ENCODE measurements at regions not wholly inside any gene's neighbourhood (a gene's known extent, or its start where the extent isn't known, plus 50 kb on each side); places are given as distances from the start of the nearest gene placed in this dataset.

- Histone ChIP-seq H3K36me3 (ENCODE audit: insufficient read depth, low read depth, low read length) (no peaks in the 10 kb centered on the region), H3K9ac (ENCODE audit: low read depth, low read length) (no peak overlapping the region), H3K4me1 (ENCODE audit: insufficient read depth, low read length) (no peaks in the 10 kb centered on the region), H3K4me3 (ENCODE audit: low read length) (no peak overlapping the region), H3K9me3 (ENCODE audit: insufficient read depth, low read depth, low read length) (no peaks in the 10 kb centered on the region), H3K27ac (ENCODE audit: low read length) (no peak overlapping the region), H3K27me3 (ENCODE audit: insufficient read depth, low read length) (no peaks in the 10 kb centered on the region)
Observed at GRCh38 chr12:59973515-59973914, 377.7 kb downstream of the SLC16A7 start.

GRCh38 chr12:59977779-59978178 lies 381.9 kb downstream of the SLC16A7 start:
- Histone ChIP-seq H3K4me3 (ENCODE audit: low read length) (no peak overlapping the region), H3K4me1 (ENCODE audit: insufficient read depth, low read length) (no peaks in the 10 kb centered on the region), H3K36me3 (ENCODE audit: insufficient read depth, low read depth, low read length) (no peaks in the 10 kb centered on the region), H3K9ac (ENCODE audit: low read depth, low read length) (no peak overlapping the region), H3K9me3 (ENCODE audit: insufficient read depth, low read depth, low read length) (no peaks in the 10 kb centered on the region), H3K27ac (ENCODE audit: low read length) (no peak overlapping the region), H3K27me3 (ENCODE audit: insufficient read depth, low read length) (no peaks in the 10 kb centered on the region)

GRCh38 chr12:59980476-59980875 lies 384.6 kb downstream of the SLC16A7 start:
- H3K27me3 ChIP-seq (ENCODE audit: insufficient read depth, low read length): no peaks in the 10 kb centered on the region
- H3K4me1 ChIP-seq (ENCODE audit: insufficient read depth, low read length): no peaks in the 10 kb centered on the region
- H3K36me3 ChIP-seq (ENCODE audit: insufficient read depth, low read depth, low read length): no peaks in the 10 kb centered on the region
- no peak overlapping the region for H3K9ac ChIP-seq (ENCODE audit: low read depth, low read length)
- H3K4me3 ChIP-seq (ENCODE audit: low read length): no peak overlapping the region
- H3K27ac ChIP-seq (ENCODE audit: low read length): no peak overlapping the region
- H3K9me3 ChIP-seq (ENCODE audit: insufficient read depth, low read depth, low read length): no peaks in the 10 kb centered on the region

- H3K27ac ChIP-seq (ENCODE audit: low read length): no peak overlapping the region
- no peaks in the 10 kb centered on the region for H3K36me3 ChIP-seq (ENCODE audit: insufficient read depth, low read depth, low read length)
- H3K9me3 ChIP-seq (ENCODE audit: insufficient read depth, low read depth, low read length): no peaks in the 10 kb centered on the region
- H3K27me3 ChIP-seq (ENCODE audit: insufficient read depth, low read length): no peaks in the 10 kb centered on the region
- peaks cover 6% of the 10 kb centered on the region; the same call in 1 of the 2 replicates for H3K4me1 ChIP-seq (ENCODE audit: insufficient read depth, low read length)
- no peak overlapping the region for H3K4me3 ChIP-seq (ENCODE audit: low read length)
- no peak overlapping the region for H3K9ac ChIP-seq (ENCODE audit: low read depth, low read length)
Observed at GRCh38 chr12:59999291-59999690, 403.5 kb downstream of the SLC16A7 start.

- no peak overlapping the region for H3K9ac ChIP-seq (ENCODE audit: low read depth, low read length)
- H3K27ac ChIP-seq (ENCODE audit: low read length): no peak overlapping the region
- no peaks in the 10 kb centered on the region; the same call in 1 of the 2 replicates for H3K9me3 ChIP-seq (ENCODE audit: insufficient read depth, low read depth, low read length)
- H3K4me1 ChIP-seq (ENCODE audit: insufficient read depth, low read length): no peaks in the 10 kb centered on the region
- no peaks in the 10 kb centered on the region for H3K27me3 ChIP-seq (ENCODE audit: insufficient read depth, low read length)
- no peak overlapping the region for H3K4me3 ChIP-seq (ENCODE audit: low read length)
- H3K36me3 ChIP-seq (ENCODE audit: insufficient read depth, low read depth, low read length): no peaks in the 10 kb centered on the region
Observed at GRCh38 chr12:60010486-60010885, 414.7 kb downstream of the SLC16A7 start.

- Histone ChIP-seq H3K9me3 (ENCODE audit: insufficient read depth, low read depth, low read length) (no peaks in the 10 kb centered on the region; the same call in 1 of the 2 replicates), H3K9ac (ENCODE audit: low read depth, low read length) (no peak overlapping the region), H3K4me3 (ENCODE audit: low read length) (no peak overlapping the region), H3K27me3 (ENCODE audit: insufficient read depth, low read length) (no peaks in the 10 kb centered on the region), H3K27ac (ENCODE audit: low read length) (no peak overlapping the region), H3K36me3 (ENCODE audit: insufficient read depth, low read depth, low read length) (no peaks in the 10 kb centered on the region), H3K4me1 (ENCODE audit: insufficient read depth, low read length) (no peaks in the 10 kb centered on the region)
Observed at GRCh38 chr12:60012659-60013058, 416.8 kb downstream of the SLC16A7 start.

- Histone ChIP-seq H3K4me1 (ENCODE audit: insufficient read depth, low read length) (no peaks in the 10 kb centered on the region), H3K9me3 (ENCODE audit: insufficient read depth, low read depth, low read length) (no peaks in the 10 kb centered on the region; the same call in 1 of the 2 replicates), H3K27ac (ENCODE audit: low read length) (no peak overlapping the region), H3K36me3 (ENCODE audit: insufficient read depth, low read depth, low read length) (no peaks in the 10 kb centered on the region), H3K4me3 (ENCODE audit: low read length) (no peak overlapping the region), H3K9ac (ENCODE audit: low read depth, low read length) (no peak overlapping the region), H3K27me3 (ENCODE audit: insufficient read depth, low read length) (no peaks in the 10 kb centered on the region)
Observed at GRCh38 chr12:60014436-60014835, 418.6 kb downstream of the SLC16A7 start.

- Histone ChIP-seq H3K36me3 (ENCODE audit: insufficient read depth, low read depth, low read length) (no peaks in the 10 kb centered on the region), H3K9ac (ENCODE audit: low read depth, low read length) (no peak overlapping the region), H3K27ac (ENCODE audit: low read length) (no peak overlapping the region), H3K27me3 (ENCODE audit: insufficient read depth, low read length) (no peaks in the 10 kb centered on the region), H3K4me1 (ENCODE audit: insufficient read depth, low read length) (no peaks in the 10 kb centered on the region), H3K4me3 (ENCODE audit: low read length) (no peak overlapping the region), H3K9me3 (ENCODE audit: insufficient read depth, low read depth, low read length) (no peaks in the 10 kb centered on the region)
Observed at GRCh38 chr12:60020068-60020467, 424.2 kb downstream of the SLC16A7 start.

GRCh38 chr12:60021235-60021634 lies 425.4 kb downstream of the SLC16A7 start:
- Histone ChIP-seq H3K9me3 (ENCODE audit: insufficient read depth, low read depth, low read length) (no peaks in the 10 kb centered on the region), H3K36me3 (ENCODE audit: insufficient read depth, low read depth, low read length) (no peaks in the 10 kb centered on the region), H3K27me3 (ENCODE audit: insufficient read depth, low read length) (no peaks in the 10 kb centered on the region), H3K4me1 (ENCODE audit: insufficient read depth, low read length) (no peaks in the 10 kb centered on the region), H3K27ac (ENCODE audit: low read length) (no peak overlapping the region), H3K4me3 (ENCODE audit: low read length) (no peak overlapping the region), H3K9ac (ENCODE audit: low read depth, low read length) (no peak overlapping the region)

GRCh38 chr12:60027266-60027665 lies 431.4 kb downstream of the SLC16A7 start:
- H3K4me3 ChIP-seq (ENCODE audit: low read length): no peak overlapping the region
- no peak overlapping the region for H3K9ac ChIP-seq (ENCODE audit: low read depth, low read length)
- no peaks in the 10 kb centered on the region for H3K27me3 ChIP-seq (ENCODE audit: insufficient read depth, low read length)
- H3K4me1 ChIP-seq (ENCODE audit: insufficient read depth, low read length): no peaks in the 10 kb centered on the region
- H3K36me3 ChIP-seq (ENCODE audit: insufficient read depth, low read depth, low read length): no peaks in the 10 kb centered on the region
- H3K9me3 ChIP-seq (ENCODE audit: insufficient read depth, low read depth, low read length): no peaks in the 10 kb centered on the region
- H3K27ac ChIP-seq (ENCODE audit: low read length): no peak overlapping the region

GRCh38 chr12:60034147-60034546 lies 438.3 kb downstream of the SLC16A7 start:
- H3K9ac ChIP-seq (ENCODE audit: low read depth, low read length): no peak overlapping the region
- peaks cover 24% of the 10 kb centered on the region for H3K9me3 ChIP-seq (ENCODE audit: insufficient read depth, low read depth, low read length)
- no peaks in the 10 kb centered on the region for H3K36me3 ChIP-seq (ENCODE audit: insufficient read depth, low read depth, low read length)
- H3K27me3 ChIP-seq (ENCODE audit: insufficient read depth, low read length): no peaks in the 10 kb centered on the region
- no peak overlapping the region for H3K4me3 ChIP-seq (ENCODE audit: low read length)
- H3K4me1 ChIP-seq (ENCODE audit: insufficient read depth, low read length): no peaks in the 10 kb centered on the region
- no peak overlapping the region for H3K27ac ChIP-seq (ENCODE audit: low read length)

GRCh38 chr12:60035835-60036234 lies 440.0 kb downstream of the SLC16A7 start:
- Histone ChIP-seq H3K27me3 (ENCODE audit: insufficient read depth, low read length) (no peaks in the 10 kb centered on the region), H3K9me3 (ENCODE audit: insufficient read depth, low read depth, low read length) (peaks cover 24% of the 10 kb centered on the region), H3K4me1 (ENCODE audit: insufficient read depth, low read length) (no peaks in the 10 kb centered on the region), H3K36me3 (ENCODE audit: insufficient read depth, low read depth, low read length) (no peaks in the 10 kb centered on the region), H3K9ac (ENCODE audit: low read depth, low read length) (no peak overlapping the region), H3K4me3 (ENCODE audit: low read length) (no peak overlapping the region), H3K27ac (ENCODE audit: low read length) (no peak overlapping the region)

- Histone ChIP-seq H3K27ac (ENCODE audit: low read length) (no peak overlapping the region), H3K9me3 (ENCODE audit: insufficient read depth, low read depth, low read length) (no peaks in the 10 kb centered on the region), H3K36me3 (ENCODE audit: insufficient read depth, low read depth, low read length) (no peaks in the 10 kb centered on the region), H3K27me3 (ENCODE audit: insufficient read depth, low read length) (no peaks in the 10 kb centered on the region), H3K4me3 (ENCODE audit: low read length) (no peak overlapping the region), H3K4me1 (ENCODE audit: insufficient read depth, low read length) (no peaks in the 10 kb centered on the region), H3K9ac (ENCODE audit: low read depth, low read length) (no peak overlapping the region)
Observed at GRCh38 chr12:60042835-60043234, 447.0 kb downstream of the SLC16A7 start.

Data from iPS-20b (cell line).